ENCODE measurements at regions not wholly inside any gene's neighbourhood (a gene's known extent, or its start where the extent isn't known, plus 50 kb on each side); places are given as distances from the start of the nearest gene placed in this dataset.

DNA sequence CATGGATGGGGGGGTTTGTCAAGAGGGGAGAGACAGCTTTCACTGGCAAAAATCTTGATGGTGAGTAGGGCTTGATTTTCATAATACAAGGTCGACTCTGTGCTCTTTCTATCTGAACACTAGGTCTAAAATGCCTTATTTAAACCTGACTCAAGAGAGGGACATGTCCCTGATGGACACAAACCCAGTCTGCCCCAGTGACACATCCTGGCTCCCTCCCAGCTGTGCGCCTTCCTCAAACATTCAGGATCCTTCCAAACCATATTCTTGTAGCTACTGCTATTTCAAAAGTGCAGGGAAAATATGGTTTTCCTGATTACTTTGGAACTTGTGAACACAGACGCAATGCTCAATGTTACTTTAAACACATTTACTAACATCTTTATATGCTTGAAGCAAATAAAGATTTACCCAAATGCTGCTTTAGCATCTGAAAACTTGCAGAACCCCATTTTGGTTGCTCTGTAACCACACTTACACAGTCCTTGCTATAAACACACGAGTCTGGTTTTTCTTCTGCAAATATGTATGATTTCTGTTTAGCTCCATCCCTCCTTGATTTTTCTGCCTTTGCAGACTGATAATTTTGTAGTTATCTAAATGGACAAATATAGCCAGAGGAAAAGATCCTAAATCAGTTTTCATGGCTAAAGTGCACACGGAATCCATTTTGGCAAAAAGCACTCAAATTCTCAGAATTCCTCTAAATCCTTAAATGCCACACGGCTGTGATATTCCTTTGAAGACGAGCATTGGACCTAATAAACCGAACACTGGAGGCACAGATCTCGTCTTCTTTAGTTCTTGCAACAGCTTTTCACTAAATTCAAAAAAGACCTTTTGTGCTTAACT is 499.9 kb upstream of the ZFHX3 start:
- TF ChIP-seq CTCF (IDR thresholded peaks at IDR 0.05 in 2 of 3, conservative IDR thresholded peaks at IDR 0.05 in 1 of 3; ENCODE audit: control insufficient read depth in 2 of 3, extremely low read depth in 1 of 3, insufficient read depth in 1 of 3, low read depth in 3 of 3, low read length in 3 of 3) (no peak), EZH2 (IDR thresholded peaks at IDR 0.05; ENCODE audit: borderline replicate concordance, control insufficient read depth, low read depth, low read length) (no peak), ATF7 (IDR thresholded peaks at IDR 0.05; ENCODE audit: low read depth) (no peak), POLR2AphosphoS5 (IDR thresholded peaks at IDR 0.05; ENCODE audit: low read length) (no peak), HDAC2 (IDR thresholded peaks at IDR 0.05) (no peak)
